ENCODE measurements at regions not wholly inside any gene's neighbourhood (a gene's known extent, or its start where the extent isn't known, plus 50 kb on each side); places are given as distances from the start of the nearest gene placed in this dataset.

- Histone ChIP-seq H3K9ac (ENCODE audit: low read length) (no peak overlapping the region), H3K4me1 (ENCODE audit: control insufficient read depth, low read depth, low read length) (peaks cover 3% of the 10 kb centered on the region), H3K9me3 (ENCODE audit: control insufficient read depth, low read depth, low read length) (no peaks in the 10 kb centered on the region), H3K4me3 (ENCODE audit: low read length) (no peak overlapping the region), H3K27me3 (ENCODE audit: control insufficient read depth, insufficient read depth, low read length) (no peaks in the 10 kb centered on the region), H3K36me3 (ENCODE audit: control insufficient read depth, low read depth, low read length) (no peaks in the 10 kb centered on the region), H3K27ac (ENCODE audit: low read length) (no peak overlapping the region)
Observed at GRCh38 chr15:99450896-99451358, 114.9 kb upstream of the MEF2A start.

DNA sequence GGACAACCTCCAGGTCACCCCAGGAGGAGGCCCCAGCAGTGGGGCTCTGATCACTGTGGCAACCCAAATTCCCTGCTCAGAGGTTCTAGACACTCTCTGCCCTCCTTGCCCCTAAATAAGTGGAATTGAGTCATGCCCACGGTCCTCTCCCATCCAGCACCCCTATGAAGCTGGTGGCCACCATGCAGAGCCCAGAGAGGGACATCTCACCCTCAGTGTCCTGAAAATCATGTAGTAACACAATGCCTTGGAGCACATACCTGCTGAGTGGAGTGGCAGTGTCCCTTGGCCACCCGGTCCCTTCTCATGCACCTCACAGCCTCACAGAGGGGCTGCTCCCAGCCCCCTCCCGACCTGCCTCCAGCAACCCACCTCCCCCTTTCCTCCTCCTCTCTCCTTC, 114.3 kb upstream of the MEF2A start:
- Histone ChIP-seq H3K27ac (ENCODE audit: low read length) (no peak overlapping the region), H3K4me3 (ENCODE audit: low read length) (no peak overlapping the region), H3K36me3 (ENCODE audit: control insufficient read depth, low read depth, low read length) (no peaks in the 10 kb centered on the region), H3K9me3 (ENCODE audit: control insufficient read depth, low read depth, low read length) (no peaks in the 10 kb centered on the region), H3K27me3 (ENCODE audit: control insufficient read depth, insufficient read depth, low read length) (no peaks in the 10 kb centered on the region), H3K4me1 (ENCODE audit: control insufficient read depth, low read depth, low read length) (peaks cover 3% of the 10 kb centered on the region), H3K9ac (ENCODE audit: low read length) (no peak overlapping the region)

DNA sequence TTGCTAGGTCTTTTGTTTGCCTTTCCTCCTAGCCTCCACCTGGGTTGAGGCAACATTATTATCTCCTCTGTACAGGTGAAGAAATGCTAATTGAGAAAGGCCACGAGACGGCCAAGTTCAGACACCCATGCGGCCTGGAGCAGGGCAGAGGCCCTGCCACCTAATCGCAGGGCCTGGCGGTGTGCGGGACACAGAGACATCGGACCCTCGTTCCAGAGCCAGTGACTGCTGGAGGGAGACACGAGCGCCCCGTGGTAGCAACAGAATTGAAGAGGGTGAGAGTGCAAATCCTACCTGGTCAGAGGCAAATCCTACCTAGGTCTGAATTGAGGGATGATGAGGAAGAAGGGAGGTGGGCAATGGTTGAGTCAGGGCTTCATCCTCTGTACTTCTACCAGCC, 113.8 kb upstream of the MEF2A start:
- Histone ChIP-seq H3K27me3 (ENCODE audit: control insufficient read depth, insufficient read depth, low read length) (no peaks in the 10 kb centered on the region), H3K4me3 (ENCODE audit: low read length) (no peak overlapping the region), H3K9me3 (ENCODE audit: control insufficient read depth, low read depth, low read length) (no peaks in the 10 kb centered on the region), H3K9ac (ENCODE audit: low read length) (no peak overlapping the region), H3K27ac (ENCODE audit: low read length) (no peak overlapping the region), H3K36me3 (ENCODE audit: control insufficient read depth, low read depth, low read length) (no peaks in the 10 kb centered on the region), H3K4me1 (ENCODE audit: control insufficient read depth, low read depth, low read length) (peaks cover 3% of the 10 kb centered on the region)

DNA sequence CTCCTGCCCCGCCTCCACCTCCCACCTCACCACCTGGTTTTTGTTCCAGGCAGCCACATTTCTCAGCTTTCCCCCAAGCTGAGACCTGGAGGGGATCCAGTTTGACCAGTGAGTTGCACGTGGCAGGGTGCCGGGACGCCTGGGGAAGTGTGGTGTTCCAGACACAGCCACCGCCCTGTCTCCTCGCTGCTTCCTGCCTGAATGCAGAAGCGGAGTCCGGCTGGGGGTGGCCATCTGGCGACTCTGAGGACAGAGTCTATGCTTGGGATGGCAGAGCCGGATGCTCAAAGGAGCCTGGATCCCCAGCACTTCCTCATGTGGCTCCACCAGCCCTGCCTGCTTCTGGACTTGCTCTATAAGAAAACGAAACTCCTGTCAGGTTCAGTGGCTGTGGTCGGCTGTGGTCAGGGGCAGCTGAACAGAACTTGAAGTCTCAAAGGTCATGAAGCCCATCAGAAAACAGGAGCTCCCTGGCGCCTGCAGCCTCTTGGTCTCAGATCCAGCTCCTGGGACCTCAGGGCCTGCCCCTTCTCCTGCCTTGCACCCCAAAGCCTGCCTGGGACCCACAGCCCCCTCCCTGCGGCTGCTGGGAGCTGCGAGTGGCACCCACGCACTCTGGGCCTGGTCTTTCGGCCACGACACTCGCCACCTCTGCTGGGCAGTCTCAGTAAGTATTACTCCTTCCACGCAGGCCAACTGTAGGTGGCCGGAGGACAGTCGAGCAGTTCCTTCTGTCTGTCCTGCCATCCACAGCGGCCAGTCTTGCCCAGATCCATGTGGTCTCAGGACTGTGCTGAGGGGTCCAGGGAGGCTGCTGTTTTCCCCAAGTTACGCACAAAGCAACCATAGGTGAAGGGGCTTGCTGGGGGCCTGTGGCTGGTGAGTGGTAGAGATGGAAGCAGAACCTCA, 112.8 kb upstream of the MEF2A start:
- no peak overlapping the region for H3K27ac ChIP-seq (ENCODE audit: low read length)
- no peaks in the 10 kb centered on the region for H3K9me3 ChIP-seq (ENCODE audit: control insufficient read depth, low read depth, low read length)
- no peaks in the 10 kb centered on the region for H3K4me1 ChIP-seq (ENCODE audit: control insufficient read depth, low read depth, low read length)
- H3K4me3 ChIP-seq (ENCODE audit: low read length): no peak overlapping the region
- no peak overlapping the region for H3K9ac ChIP-seq (ENCODE audit: low read length)
- H3K36me3 ChIP-seq (ENCODE audit: control insufficient read depth, low read depth, low read length): no peaks in the 10 kb centered on the region
- no peaks in the 10 kb centered on the region for H3K27me3 ChIP-seq (ENCODE audit: control insufficient read depth, insufficient read depth, low read length)

DNA sequence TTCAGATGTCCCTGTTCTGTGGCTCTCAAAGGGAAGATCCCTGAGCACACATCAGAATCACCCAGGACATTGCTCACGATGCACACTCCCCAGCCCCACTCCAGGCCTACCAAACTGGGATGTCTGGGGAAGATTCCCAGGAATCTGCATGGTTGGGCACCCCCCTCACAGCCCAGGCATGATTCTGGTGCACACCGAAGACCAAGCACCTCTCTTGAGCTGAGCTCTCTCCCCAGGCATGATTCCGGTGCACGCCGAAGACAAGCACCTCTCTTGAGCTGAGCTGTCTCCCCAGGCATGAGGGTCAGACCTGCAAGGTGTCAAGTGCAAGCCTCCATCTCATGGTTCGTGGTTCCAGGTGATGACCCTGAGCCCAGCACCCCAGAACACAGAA, 112.2 kb upstream of the MEF2A start:
- Histone ChIP-seq H3K4me1 (ENCODE audit: control insufficient read depth, low read depth, low read length) (no peaks in the 10 kb centered on the region), H3K27ac (ENCODE audit: low read length) (no peak overlapping the region), H3K4me3 (ENCODE audit: low read length) (no peak overlapping the region), H3K9ac (ENCODE audit: low read length) (no peak overlapping the region), H3K36me3 (ENCODE audit: control insufficient read depth, low read depth, low read length) (no peaks in the 10 kb centered on the region), H3K27me3 (ENCODE audit: control insufficient read depth, insufficient read depth, low read length) (no peaks in the 10 kb centered on the region), H3K9me3 (ENCODE audit: control insufficient read depth, low read depth, low read length) (no peaks in the 10 kb centered on the region)

- H3K9ac ChIP-seq (ENCODE audit: low read length): no peak overlapping the region
- H3K27me3 ChIP-seq (ENCODE audit: control insufficient read depth, insufficient read depth, low read length): no peaks in the 10 kb centered on the region
- no peaks in the 10 kb centered on the region for H3K9me3 ChIP-seq (ENCODE audit: control insufficient read depth, low read depth, low read length)
- no peaks in the 10 kb centered on the region for H3K36me3 ChIP-seq (ENCODE audit: control insufficient read depth, low read depth, low read length)
- H3K4me3 ChIP-seq (ENCODE audit: low read length): no peak overlapping the region
- H3K27ac ChIP-seq (ENCODE audit: low read length): no peak overlapping the region
- H3K4me1 ChIP-seq (ENCODE audit: control insufficient read depth, low read depth, low read length): no peaks in the 10 kb centered on the region
Observed at GRCh38 chr15:99454107-99454809, 111.5 kb upstream of the MEF2A start.

GRCh38 chr15:99454941-99455788, 110.6 kb upstream of the MEF2A start:
- Histone ChIP-seq H3K9ac (ENCODE audit: low read length) (no peak overlapping the region), H3K27me3 (ENCODE audit: control insufficient read depth, insufficient read depth, low read length) (no peaks in the 10 kb centered on the region), H3K9me3 (ENCODE audit: control insufficient read depth, low read depth, low read length) (no peaks in the 10 kb centered on the region), H3K27ac (ENCODE audit: low read length) (no peak overlapping the region), H3K4me3 (ENCODE audit: low read length) (no peak overlapping the region), H3K36me3 (ENCODE audit: control insufficient read depth, low read depth, low read length) (no peaks in the 10 kb centered on the region), H3K4me1 (ENCODE audit: control insufficient read depth, low read depth, low read length) (no peaks in the 10 kb centered on the region)

- Histone ChIP-seq H3K9ac (ENCODE audit: low read length) (no peak overlapping the region), H3K36me3 (ENCODE audit: control insufficient read depth, low read depth, low read length) (no peaks in the 10 kb centered on the region), H3K27ac (ENCODE audit: low read length) (no peak overlapping the region), H3K4me1 (ENCODE audit: control insufficient read depth, low read depth, low read length) (no peaks in the 10 kb centered on the region), H3K9me3 (ENCODE audit: control insufficient read depth, low read depth, low read length) (no peaks in the 10 kb centered on the region), H3K27me3 (ENCODE audit: control insufficient read depth, insufficient read depth, low read length) (no peaks in the 10 kb centered on the region), H3K4me3 (ENCODE audit: low read length) (no peak overlapping the region)
Observed at GRCh38 chr15:99455789-99456160, 110.0 kb upstream of the MEF2A start.

DNA sequence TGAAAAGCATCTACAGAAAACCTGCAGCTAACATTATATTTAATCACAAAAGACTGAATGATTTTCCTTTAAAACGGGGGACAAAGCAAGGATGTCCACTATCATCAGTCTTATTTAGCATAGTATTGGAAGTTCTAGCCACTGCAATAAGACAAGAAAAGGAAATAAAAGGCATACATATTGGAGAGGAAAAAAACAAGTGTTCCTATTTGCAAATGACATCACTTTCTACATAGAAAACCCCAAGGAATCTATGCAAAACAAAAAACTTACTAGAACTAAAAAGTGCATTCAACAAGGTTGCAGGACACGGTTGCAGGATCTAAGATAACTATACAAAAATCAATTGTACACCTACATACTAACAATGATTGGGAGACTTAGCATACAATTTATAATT, 101.6 kb upstream of the MEF2A start:
- no peak overlapping the region for H3K4me3 ChIP-seq (ENCODE audit: low read length)
- no peak overlapping the region for H3K27ac ChIP-seq (ENCODE audit: low read length)
- no peak overlapping the region for H3K9ac ChIP-seq (ENCODE audit: low read length)
- H3K27me3 ChIP-seq (ENCODE audit: control insufficient read depth, insufficient read depth, low read length): no peaks in the 10 kb centered on the region
- no peaks in the 10 kb centered on the region for H3K36me3 ChIP-seq (ENCODE audit: control insufficient read depth, low read depth, low read length)
- H3K4me1 ChIP-seq (ENCODE audit: control insufficient read depth, low read depth, low read length): no peaks in the 10 kb centered on the region
- peaks cover 4% of the 10 kb centered on the region for H3K9me3 ChIP-seq (ENCODE audit: control insufficient read depth, low read depth, low read length)

GRCh38 chr15:99466701-99467337, 99.0 kb upstream of the MEF2A start:
- Histone ChIP-seq H3K9me3 (ENCODE audit: control insufficient read depth, low read depth, low read length) (peaks cover 4% of the 10 kb centered on the region), H3K27ac (ENCODE audit: low read length) (no peak overlapping the region), H3K27me3 (ENCODE audit: control insufficient read depth, insufficient read depth, low read length) (no peaks in the 10 kb centered on the region), H3K4me1 (ENCODE audit: control insufficient read depth, low read depth, low read length) (no peaks in the 10 kb centered on the region), H3K9ac (ENCODE audit: low read length) (no peak overlapping the region), H3K4me3 (ENCODE audit: low read length) (no peak overlapping the region), H3K36me3 (ENCODE audit: control insufficient read depth, low read depth, low read length) (no peaks in the 10 kb centered on the region)

- H3K4me1 ChIP-seq (ENCODE audit: control insufficient read depth, low read depth, low read length): no peaks in the 10 kb centered on the region
- no peak overlapping the region for H3K27ac ChIP-seq (ENCODE audit: low read length)
- peaks cover 4% of the 10 kb centered on the region for H3K9me3 ChIP-seq (ENCODE audit: control insufficient read depth, low read depth, low read length)
- H3K36me3 ChIP-seq (ENCODE audit: control insufficient read depth, low read depth, low read length): no peaks in the 10 kb centered on the region
- no peak overlapping the region for H3K4me3 ChIP-seq (ENCODE audit: low read length)
- no peak overlapping the region for H3K9ac ChIP-seq (ENCODE audit: low read length)
- H3K27me3 ChIP-seq (ENCODE audit: control insufficient read depth, insufficient read depth, low read length): no peaks in the 10 kb centered on the region
Observed at GRCh38 chr15:99467338-99467720, 98.5 kb upstream of the MEF2A start.

Data from iPS-18a (cell line).